Panc1 (cell line): ENCODE measurements at regions not wholly inside any gene's neighbourhood (a gene's known extent, or its start where the extent isn't known, plus 50 kb on each side); places are given as distances from the start of the nearest gene placed in this dataset.

Experiments
- POLR2AphosphoS5 ChIP-seq: IDR thresholded peaks from 2 replicates; pipeline ENCODE4 v1.6.1; 2012; ENCODE audit warnings: mild to moderate bottlenecking, low read depth, low read length, moderate library complexity
- SIN3A ChIP-seq: IDR thresholded peaks from 2 replicates; pipeline ENCODE4 v1.6.1; 2012; ENCODE audit warnings: low read depth, mild to moderate bottlenecking, low read length, moderate library complexity, borderline replicate concordance; ENCODE audit not compliant: insufficient read depth
- TCF7L2 ChIP-seq: IDR thresholded peaks from 2 replicates; pipeline ENCODE4 v1.6.1; 2011; ENCODE audit warnings: mild to moderate bottlenecking, low read depth, low read length, inconsistent platforms
- TF ChIP-seq, protein P1 (sequence below): fragments of 450-650 bp; IDR thresholded peaks from 2 replicates; pipeline ENCODE4 v1.5.1; 2017; ENCODE audit warnings: mild to moderate bottlenecking
- TF ChIP-seq, protein P2 (sequence below), 2 experiments: IDR thresholded peaks; 2 replicates each; pipeline ENCODE4 v1.6.1; 2011 to 2012; ENCODE audit warnings: low read depth in 2 of 2, control low read depth in 1 of 2, low read length in 1 of 2, mild to moderate bottlenecking in 1 of 2, moderate library complexity in 1 of 2; ENCODE audit not compliant: insufficient read depth in 1 of 2

DNA sequence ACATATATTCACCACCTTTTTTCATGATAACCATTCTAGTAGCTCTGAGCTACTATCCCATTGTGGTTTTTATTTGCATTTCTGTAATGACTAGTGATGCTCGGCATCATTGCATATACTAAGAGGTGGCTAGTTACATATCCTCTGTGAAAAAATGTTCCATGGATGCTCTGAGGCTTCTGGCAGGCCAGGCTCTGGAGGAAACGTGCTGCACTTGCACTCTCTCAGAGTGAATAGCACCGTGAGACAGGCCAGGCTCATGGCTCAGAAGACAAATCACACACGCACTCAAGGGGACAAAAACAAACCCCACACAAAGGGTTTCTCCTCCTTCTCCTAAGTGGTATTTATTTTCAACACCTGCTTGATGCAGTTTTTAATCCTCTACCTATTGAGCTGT, 1085.3 kb upstream of the CNTNAP5 start:
- TF ChIP-seq, protein P1, sequence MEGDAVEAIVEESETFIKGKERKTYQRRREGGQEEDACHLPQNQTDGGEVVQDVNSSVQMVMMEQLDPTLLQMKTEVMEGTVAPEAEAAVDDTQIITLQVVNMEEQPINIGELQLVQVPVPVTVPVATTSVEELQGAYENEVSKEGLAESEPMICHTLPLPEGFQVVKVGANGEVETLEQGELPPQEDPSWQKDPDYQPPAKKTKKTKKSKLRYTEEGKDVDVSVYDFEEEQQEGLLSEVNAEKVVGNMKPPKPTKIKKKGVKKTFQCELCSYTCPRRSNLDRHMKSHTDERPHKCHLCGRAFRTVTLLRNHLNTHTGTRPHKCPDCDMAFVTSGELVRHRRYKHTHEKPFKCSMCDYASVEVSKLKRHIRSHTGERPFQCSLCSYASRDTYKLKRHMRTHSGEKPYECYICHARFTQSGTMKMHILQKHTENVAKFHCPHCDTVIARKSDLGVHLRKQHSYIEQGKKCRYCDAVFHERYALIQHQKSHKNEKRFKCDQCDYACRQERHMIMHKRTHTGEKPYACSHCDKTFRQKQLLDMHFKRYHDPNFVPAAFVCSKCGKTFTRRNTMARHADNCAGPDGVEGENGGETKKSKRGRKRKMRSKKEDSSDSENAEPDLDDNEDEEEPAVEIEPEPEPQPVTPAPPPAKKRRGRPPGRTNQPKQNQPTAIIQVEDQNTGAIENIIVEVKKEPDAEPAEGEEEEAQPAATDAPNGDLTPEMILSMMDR, result no peak
- TF ChIP-seq, protein P2, sequence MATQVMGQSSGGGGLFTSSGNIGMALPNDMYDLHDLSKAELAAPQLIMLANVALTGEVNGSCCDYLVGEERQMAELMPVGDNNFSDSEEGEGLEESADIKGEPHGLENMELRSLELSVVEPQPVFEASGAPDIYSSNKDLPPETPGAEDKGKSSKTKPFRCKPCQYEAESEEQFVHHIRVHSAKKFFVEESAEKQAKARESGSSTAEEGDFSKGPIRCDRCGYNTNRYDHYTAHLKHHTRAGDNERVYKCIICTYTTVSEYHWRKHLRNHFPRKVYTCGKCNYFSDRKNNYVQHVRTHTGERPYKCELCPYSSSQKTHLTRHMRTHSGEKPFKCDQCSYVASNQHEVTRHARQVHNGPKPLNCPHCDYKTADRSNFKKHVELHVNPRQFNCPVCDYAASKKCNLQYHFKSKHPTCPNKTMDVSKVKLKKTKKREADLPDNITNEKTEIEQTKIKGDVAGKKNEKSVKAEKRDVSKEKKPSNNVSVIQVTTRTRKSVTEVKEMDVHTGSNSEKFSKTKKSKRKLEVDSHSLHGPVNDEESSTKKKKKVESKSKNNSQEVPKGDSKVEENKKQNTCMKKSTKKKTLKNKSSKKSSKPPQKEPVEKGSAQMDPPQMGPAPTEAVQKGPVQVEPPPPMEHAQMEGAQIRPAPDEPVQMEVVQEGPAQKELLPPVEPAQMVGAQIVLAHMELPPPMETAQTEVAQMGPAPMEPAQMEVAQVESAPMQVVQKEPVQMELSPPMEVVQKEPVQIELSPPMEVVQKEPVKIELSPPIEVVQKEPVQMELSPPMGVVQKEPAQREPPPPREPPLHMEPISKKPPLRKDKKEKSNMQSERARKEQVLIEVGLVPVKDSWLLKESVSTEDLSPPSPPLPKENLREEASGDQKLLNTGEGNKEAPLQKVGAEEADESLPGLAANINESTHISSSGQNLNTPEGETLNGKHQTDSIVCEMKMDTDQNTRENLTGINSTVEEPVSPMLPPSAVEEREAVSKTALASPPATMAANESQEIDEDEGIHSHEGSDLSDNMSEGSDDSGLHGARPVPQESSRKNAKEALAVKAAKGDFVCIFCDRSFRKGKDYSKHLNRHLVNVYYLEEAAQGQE (IDR thresholded peaks at IDR 0.05; ENCODE audit: insufficient read depth in 1 of 2, low read depth in 2 of 2, low read length in 1 of 2), result no peak
- TF ChIP-seq POLR2AphosphoS5 (no peak), SIN3A (no peak), TCF7L2 (no peak)
